ENCODE measurements at regions not wholly inside any gene's neighbourhood (a gene's known extent, or its start where the extent isn't known, plus 50 kb on each side); places are given as distances from the start of the nearest gene placed in this dataset.

DNA sequence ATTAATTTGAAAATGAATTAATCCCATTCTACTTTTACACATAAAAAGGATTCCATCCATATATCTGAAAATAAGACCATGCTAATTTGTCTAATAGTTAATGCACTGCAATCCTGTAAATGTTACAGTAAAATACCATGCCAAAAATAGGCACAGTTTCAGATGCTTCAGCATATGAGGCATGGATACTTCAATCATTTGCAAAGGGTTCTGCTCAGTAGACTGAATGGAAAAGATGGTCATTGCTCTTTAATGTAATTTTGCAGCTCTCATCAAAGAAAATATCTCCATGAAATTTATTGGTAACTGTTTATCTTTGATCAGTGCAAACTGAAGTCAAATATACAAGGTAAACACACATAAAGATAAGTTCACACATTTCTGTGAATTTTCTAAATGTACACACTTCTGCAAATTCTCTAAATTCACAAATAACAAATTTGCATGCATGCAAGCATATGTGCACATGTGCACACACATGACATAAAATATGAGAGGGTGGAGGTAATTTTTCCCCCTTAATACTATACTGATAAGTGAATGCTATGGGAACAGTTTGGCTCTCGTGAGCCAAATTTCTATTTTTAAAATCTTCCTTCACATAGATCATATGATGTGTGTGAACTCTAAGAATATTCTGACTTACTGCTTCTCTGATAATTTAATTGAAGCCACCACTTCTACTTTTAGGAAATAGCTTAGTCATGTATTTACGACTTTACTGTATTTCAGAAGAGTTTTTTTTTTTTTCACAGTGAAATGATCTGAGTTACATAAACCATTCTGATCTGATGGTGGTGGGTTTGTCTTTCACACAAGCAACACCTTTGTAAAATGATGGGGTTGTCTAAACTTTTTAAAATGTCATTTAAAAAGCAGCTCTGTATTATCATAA, 996.8 kb upstream of the CITED2 start:
- POLR2A ChIA-PET = no interaction called here
- CTCF ChIA-PET (ENCODE audit: low intra/inter-chr PET ratio) = no interaction called here

GRCh38 chr6:140370441-140370840, 996.0 kb upstream of the CITED2 start:
- POLR2A ChIA-PET = no interaction called here
- FAIRE-seq = no peak
- CTCF ChIA-PET (ENCODE audit: low intra/inter-chr PET ratio) = no interaction called here

More for the DNA sequence above, 996.8 kb upstream of the CITED2 start:
- ATAC-seq = no peak
- DNase-seq (ENCODE audit: extremely low read depth in 1 of 4, low spot score in 3 of 4) = no peak
- Histone ChIP-seq H3K9ac (ENCODE audit: insufficient read depth in 1 of 2, low read depth in 2 of 2, low read length in 2 of 2) (no peak overlapping the region), H3K4me3 (no peak overlapping the region), H3K9me3 (replicated peaks; ENCODE audit: control insufficient read depth, insufficient read depth, low read depth, low read length) (no peaks in the 10 kb centered on the region), H3K27ac (ENCODE audit: extremely low read depth, low read depth, low read length) (no peak overlapping the region), H3K36me3 (ENCODE audit: control insufficient read depth, insufficient read depth, low read length) (no peaks in the 10 kb centered on the region), H2AFZ (ENCODE audit: low read depth, low read length) (no peak overlapping the region), H3K9me1 (ENCODE audit: control insufficient read depth, insufficient read depth, low read length) (no peaks in the 10 kb centered on the region), H3K79me2 (ENCODE audit: control insufficient read depth, insufficient read depth, low read length) (no peaks in the 10 kb centered on the region), H3K4me1 (replicated peaks in 1 of 2; ENCODE audit: control insufficient read depth in 2 of 2, insufficient read depth in 2 of 2, low read length in 2 of 2) (no peaks in the 10 kb centered on the region), H4K20me1 (replicated peaks; ENCODE audit: control insufficient read depth, insufficient read depth, low read length) (no peaks in the 10 kb centered on the region), H3K4me2 (ENCODE audit: insufficient read depth, low read length) (no peak overlapping the region), H3K27me3 (ENCODE audit: control insufficient read depth in 2 of 2, insufficient read depth in 2 of 2, low read length in 2 of 2) (no peaks in the 10 kb centered on the region)
- BruUV-seq (replicated peaks) = no TSS peak
- FAIRE-seq = no peak
- in situ Hi-C loops (cut with MboI) = no loop called here
- WGBS (ENCODE audit: insufficient coverage, low coverage, missing lambda C conversion rate) = 62% methylated on average over 2 of the region's 2 CpGs
- intact Hi-C loops (cut with micrococcal nuclease) = no loop called here
- 0 out of 2 replicates have a peak, but pooled peaks have one; percentile 29 for TF ChIP-seq MAFG (tag; conservative IDR thresholded peaks at IDR 0.05)
- peak; percentile 75 for TF ChIP-seq ZNF316 (IDR thresholded peaks at IDR 0.05)
- no peak for TF ChIP-seq DNMT1 (IDR thresholded peaks at IDR 0.05)
- TF ChIP-seq C11orf30 (IDR thresholded peaks at IDR 0.05; ENCODE audit: low read depth) = peak; percentile 40; the same call in 1 of the 2 replicates
- TF ChIP-seq ZNF695 (CRISPR knock-in tag; IDR thresholded peaks at IDR 0.05) = no peak

More at GRCh38 chr6:140370441-140370840, 996.0 kb upstream of the CITED2 start:
- H3K27me3 ChIP-seq (ENCODE audit: control insufficient read depth in 2 of 2, insufficient read depth in 2 of 2, low read length in 2 of 2) = no peaks in the 10 kb centered on the region
- intact Hi-C loops (cut with micrococcal nuclease) (no loop called here), in situ Hi-C loops (cut with MboI) (no loop called here)
- H3K36me3 ChIP-seq (ENCODE audit: control insufficient read depth, insufficient read depth, low read length) = no peaks in the 10 kb centered on the region
- H3K9ac ChIP-seq (ENCODE audit: insufficient read depth in 1 of 2, low read depth in 2 of 2, low read length in 2 of 2) = no peak overlapping the region
- H3K9me1 ChIP-seq (ENCODE audit: control insufficient read depth, insufficient read depth, low read length) = no peaks in the 10 kb centered on the region
- no peaks in the 10 kb centered on the region for H3K9me3 ChIP-seq (replicated peaks; ENCODE audit: control insufficient read depth, insufficient read depth, low read depth, low read length)
- H3K4me1 ChIP-seq (replicated peaks in 1 of 2; ENCODE audit: control insufficient read depth in 2 of 2, insufficient read depth in 2 of 2, low read length in 2 of 2) = no peaks in the 10 kb centered on the region
- H3K4me3 ChIP-seq = no peak overlapping the region
- TF ChIP-seq POLR2H (tag; IDR thresholded peaks at IDR 0.05; ENCODE audit: low read depth) (no peak), MECOM (CRISPR knock-in tag; IDR thresholded peaks at IDR 0.05) (no peak), TGIF2 (CRISPR knock-in tag; IDR thresholded peaks at IDR 0.05) (no peak)
- no peak overlapping the region for H2AFZ ChIP-seq (ENCODE audit: low read depth, low read length)
- H3K27ac ChIP-seq (ENCODE audit: extremely low read depth, low read depth, low read length) = no peak overlapping the region
- ATAC-seq (no peak), DNase-seq (ENCODE audit: extremely low read depth in 1 of 4, low spot score in 3 of 4) (no peak)
- 52% methylated on average over 1 of the region's 1 CpG for WGBS (ENCODE audit: insufficient coverage, low coverage, missing lambda C conversion rate)
- BruUV-seq (replicated peaks) = no TSS peak
- H3K79me2 ChIP-seq (ENCODE audit: control insufficient read depth, insufficient read depth, low read length) = no peaks in the 10 kb centered on the region
- no peaks in the 10 kb centered on the region for H4K20me1 ChIP-seq (replicated peaks; ENCODE audit: control insufficient read depth, insufficient read depth, low read length)
- H3K4me2 ChIP-seq (ENCODE audit: insufficient read depth, low read length) = no peak overlapping the region

All from K562 (cell line).